Activated T-cell treated with anti-CD3 and anti-CD28 coated beads, Interleukin-2, amount 50 U/mL, for 1 hour (primary cell): ENCODE measurements at regions not wholly inside any gene's neighbourhood (a gene's known extent, or its start where the extent isn't known, plus 50 kb on each side); places are given as distances from the start of the nearest gene placed in this dataset.
"Not testable (repeated sequence)": the region's sequence is repeated elsewhere in the genome, so short reads cannot be mapped to it uniquely, and the experiment has no call there.

ENCODE experiments used
- DNase-seq: peaks from one replicate; pipeline ENCODE4 v3.0.0-alpha.2; 2020

- no peak for DNase-seq
Measured at GRCh38 chr1:193437785-193438184, 251.4 kb upstream of the B3GALT2 start.

GRCh38 chr1:193437333-193437732 lies 250.9 kb upstream of the B3GALT2 start:
- DNase-seq, result not testable (repeated sequence)

GRCh38 chr1:193435781-193436180 lies 249.4 kb upstream of the B3GALT2 start:
- no peak for DNase-seq

- DNase-seq, result no peak
Measured at GRCh38 chr1:193434319-193434718, 247.9 kb upstream of the B3GALT2 start.

- no peak for DNase-seq
Measured at GRCh38 chr1:193433599-193433998, 247.2 kb upstream of the B3GALT2 start.

- DNase-seq, result no peak
Measured at GRCh38 chr1:193432979-193433587, 246.7 kb upstream of the B3GALT2 start.

- no peak for DNase-seq
Measured at GRCh38 chr1:193431265-193431977, 245.0 kb upstream of the B3GALT2 start.

GRCh38 chr1:193427524-193427923 lies 241.1 kb upstream of the B3GALT2 start:
- DNase-seq, result no peak

GRCh38 chr1:193426061-193426460 lies 239.6 kb upstream of the B3GALT2 start:
- DNase-seq, result no peak

- no peak for DNase-seq
Measured at GRCh38 chr1:193421487-193421886, 235.1 kb upstream of the B3GALT2 start.

GRCh38 chr1:193419295-193419694 lies 232.9 kb upstream of the B3GALT2 start:
- DNase-seq, result no peak

- DNase-seq, result no peak
Measured at GRCh38 chr1:193418745-193419058, 232.3 kb upstream of the B3GALT2 start.

- DNase-seq, result no peak
Measured at GRCh38 chr1:193417945-193418744, 231.7 kb upstream of the B3GALT2 start.

- peak; percentile 29 for DNase-seq
Measured at GRCh38 chr1:193417403-193417802, 231.0 kb upstream of the B3GALT2 start.

GRCh38 chr1:193416226-193417024 lies 230.0 kb upstream of the B3GALT2 start:
- DNase-seq, result no peak

GRCh38 chr1:193415256-193415655 lies 228.8 kb upstream of the B3GALT2 start:
- no peak for DNase-seq

GRCh38 chr1:193413376-193413775 lies 227.0 kb upstream of the B3GALT2 start:
- no peak for DNase-seq

GRCh38 chr1:193412748-193413147 lies 226.3 kb upstream of the B3GALT2 start:
- no peak for DNase-seq

- no peak for DNase-seq
Measured at GRCh38 chr1:193411714-193412113, 225.3 kb upstream of the B3GALT2 start.

GRCh38 chr1:193411215-193411614 lies 224.8 kb upstream of the B3GALT2 start:
- DNase-seq, result no peak

- no peak for DNase-seq
Measured at GRCh38 chr1:193408782-193409293, 222.4 kb upstream of the B3GALT2 start.

- no peak for DNase-seq
Measured at GRCh38 chr1:193406901-193407300, 220.5 kb upstream of the B3GALT2 start.

- DNase-seq, result no peak
Measured at GRCh38 chr1:193404236-193404635, 217.8 kb upstream of the B3GALT2 start.
